Kidney capillary endothelial cell (primary cell): ENCODE measurements at regions not wholly inside any gene's neighbourhood (a gene's known extent, or its start where the extent isn't known, plus 50 kb on each side); places are given as distances from the start of the nearest gene placed in this dataset.
"Not testable (repeated sequence)": the region's sequence is repeated elsewhere in the genome, so short reads cannot be mapped to it uniquely, and the experiment has no call there.

Source experiments
- DNase-seq: peaks from one replicate; pipeline ENCODE4 v3.0.0-alpha.2; 2018; ENCODE audit warnings: low spot score

- DNase-seq = no peak
These were observed 126.2 kb upstream of the EYA4 start for GRCh38 chr6:133114973-133115372.

- DNase-seq = no peak
These were observed 125.2 kb upstream of the EYA4 start for GRCh38 chr6:133115946-133116345.

- DNase-seq = no peak
These were observed 113.0 kb upstream of the EYA4 start for GRCh38 chr6:133128191-133128590.

- DNase-seq = no peak
These were observed 111.6 kb upstream of the EYA4 start for GRCh38 chr6:133129556-133129955.

- DNase-seq = no peak
These were observed 110.3 kb upstream of the EYA4 start for GRCh38 chr6:133130863-133131262.

GRCh38 chr6:133131621-133132465 lies 109.3 kb upstream of the EYA4 start:
- DNase-seq = no peak

GRCh38 chr6:133132466-133132971 lies 108.6 kb upstream of the EYA4 start:
- no peak for DNase-seq

- no peak for DNase-seq
These were observed 104.8 kb upstream of the EYA4 start for GRCh38 chr6:133136177-133136880.

- DNase-seq = not testable (repeated sequence)
These were observed 93.5 kb upstream of the EYA4 start for GRCh38 chr6:133147470-133148184.

- no peak for DNase-seq
These were observed 84.5 kb upstream of the EYA4 start for GRCh38 chr6:133156689-133157088.

- DNase-seq = no peak
These were observed 83.2 kb upstream of the EYA4 start for GRCh38 chr6:133157995-133158394.

- DNase-seq = no peak
These were observed 81.8 kb upstream of the EYA4 start for GRCh38 chr6:133159255-133159795.

- no peak for DNase-seq
These were observed 80.6 kb upstream of the EYA4 start for GRCh38 chr6:133160536-133160935.

GRCh38 chr6:133165235-133165634 lies 75.9 kb upstream of the EYA4 start:
- no peak for DNase-seq

GRCh38 chr6:133166766-133167165 lies 74.4 kb upstream of the EYA4 start:
- DNase-seq = no peak

GRCh38 chr6:133169901-133170300 lies 71.3 kb upstream of the EYA4 start:
- no peak for DNase-seq

GRCh38 chr6:133170602-133171001 lies 70.6 kb upstream of the EYA4 start:
- no peak for DNase-seq

GRCh38 chr6:133171989-133172604 lies 69.1 kb upstream of the EYA4 start:
- no peak for DNase-seq

- no peak for DNase-seq
These were observed 67.9 kb upstream of the EYA4 start for GRCh38 chr6:133173276-133173675.

- DNase-seq = no peak
These were observed 61.7 kb upstream of the EYA4 start for GRCh38 chr6:133179481-133179880.

GRCh38 chr6:133183691-133184090 lies 57.5 kb upstream of the EYA4 start:
- no peak for DNase-seq
